HepG2 (cell line): ENCODE measurements at regions not wholly inside any gene's neighbourhood (a gene's known extent, or its start where the extent isn't known, plus 50 kb on each side); places are given as distances from the start of the nearest gene placed in this dataset.

ENCODE experiments used
- ATM ChIP-seq: fragments of 450-650 bp; IDR thresholded peaks from 2 replicates; pipeline ENCODE4 v1.7.1; 2017; ENCODE audit warnings: mild to moderate bottlenecking, borderline replicate concordance
- CEBPG ChIP-seq: IDR thresholded peaks from 2 replicates; pipeline ENCODE4 v1.6.1; 2016
- CENPT ChIP-seq: sonication (generic); formaldehyde crosslinking; IDR thresholded peaks from 2 replicates; pipeline ENCODE4 v1.8.0; 2022; ENCODE audit warnings: low read depth, mild to moderate bottlenecking, moderate library complexity, missing genetic modification reagents
- EHMT2 ChIP-seq: fragments of 200-600 bp; sonication (generic); IDR thresholded peaks from 2 replicates; pipeline ENCODE4 v1.7.0; 2017; ENCODE audit warnings: antibody characterized with exemption, low read depth, low read length, borderline replicate concordance
- FOXK2 ChIP-seq: fragments of 450-650 bp; IDR thresholded peaks from 2 replicates; pipeline ENCODE4 v1.6.1; 2016
- FOXO1 ChIP-seq: sonication (generic); formaldehyde crosslinking; IDR thresholded peaks from 2 replicates; pipeline ENCODE4 v1.4.0; 2020; ENCODE audit warnings: missing genetic modification reagents
- GLI4 ChIP-seq: sonication (generic); formaldehyde crosslinking; IDR thresholded peaks from 2 replicates; pipeline ENCODE4 v1.5.1; 2020; ENCODE audit warnings: missing genetic modification reagents, mild to moderate bottlenecking, moderate library complexity, borderline replicate concordance
- HNRNPH1 ChIP-seq: fragments of 200-400 bp; formaldehyde crosslinking; optimal IDR thresholded peaks from 2 replicates; pipeline ENCODE3; 2017; ENCODE audit warnings: mild to moderate bottlenecking, low read depth, low read length
- KLF9 ChIP-seq: IDR thresholded peaks from 2 replicates; pipeline ENCODE4 v1.6.1; 2016; ENCODE audit warnings: low read depth
- KMT2B ChIP-seq: IDR thresholded peaks from 2 replicates; pipeline ENCODE4 v1.6.1; 2016; ENCODE audit warnings: missing genetic modification reagents, missing compliant biosample characterization
- MED13 ChIP-seq: sonication (generic); formaldehyde crosslinking; IDR thresholded peaks from 2 replicates; pipeline ENCODE4 v1.5.0; 2020; ENCODE audit warnings: missing genetic modification reagents
- MIXL1 ChIP-seq: IDR thresholded peaks from 2 replicates; pipeline ENCODE4 v1.6.1; 2016
- MTF2 ChIP-seq: sonication (generic); formaldehyde crosslinking; IDR thresholded peaks from 2 replicates; pipeline ENCODE4 v1.5.0; 2020; ENCODE audit warnings: missing genetic modification reagents, borderline replicate concordance
- PAX8 ChIP-seq: sonication (generic); formaldehyde crosslinking; IDR thresholded peaks from 2 replicates; pipeline ENCODE4 v1.8.0; 2022; ENCODE audit warnings: mild to moderate bottlenecking, missing genetic modification reagents, borderline replicate concordance
- PLRG1 ChIP-seq: fragments of 450-650 bp; conservative IDR thresholded peaks from 2 replicates; pipeline ENCODE4 v1.6.1; 2016
- YEATS4 ChIP-seq: sonication (generic); formaldehyde crosslinking; IDR thresholded peaks from 2 replicates; pipeline ENCODE4 v1.4.0; 2020; ENCODE audit warnings: missing genetic modification reagents, borderline replicate concordance
- ZNF18 ChIP-seq: sonication (generic); formaldehyde crosslinking; IDR thresholded peaks from 2 replicates; pipeline ENCODE4 v1.8.0; 2022; ENCODE audit warnings: mild to moderate bottlenecking, missing genetic modification reagents; ENCODE audit not compliant: insufficient replicate concordance
- ZNF326 ChIP-seq: sonication (generic); formaldehyde crosslinking; IDR thresholded peaks from 2 replicates; pipeline ENCODE4 v1.4.0; 2020; ENCODE audit warnings: missing genetic modification reagents, borderline replicate concordance
- ZNF33A ChIP-seq: sonication (generic); formaldehyde crosslinking; IDR thresholded peaks from 2 replicates; pipeline ENCODE4 v1.5.1; 2020; ENCODE audit warnings: missing genetic modification reagents, mild to moderate bottlenecking, moderate library complexity, borderline replicate concordance
- ZNF558 ChIP-seq: sonication (generic); formaldehyde crosslinking; IDR thresholded peaks from 2 replicates; pipeline ENCODE4 v1.9.0; 2022; ENCODE audit warnings: mild to moderate bottlenecking, missing genetic modification reagents, borderline replicate concordance
- ZNF589 ChIP-seq: sonication (generic); formaldehyde crosslinking; conservative IDR thresholded peaks from 2 replicates; pipeline ENCODE4 v1.8.0; 2022; ENCODE audit warnings: mild to moderate bottlenecking, moderate library complexity, missing genetic modification reagents
- TF ChIP-seq, protein P1 (sequence below): sonication (generic); formaldehyde crosslinking; conservative IDR thresholded peaks from 2 replicates; pipeline ENCODE4 v1.4.0; 2020; ENCODE audit warnings: missing genetic modification reagents
- TF ChIP-seq, protein P2 (sequence below): IDR thresholded peaks from 2 replicates; pipeline ENCODE4 v1.6.1; 2012; ENCODE audit warnings: low read length, improper control_type of control experiment
- TF ChIP-seq, protein P3 (sequence below): sonication (generic); formaldehyde crosslinking; IDR thresholded peaks from 2 replicates; pipeline ENCODE4 v1.8.1; 2022; ENCODE audit warnings: mild to moderate bottlenecking, missing genetic modification reagents

DNA sequence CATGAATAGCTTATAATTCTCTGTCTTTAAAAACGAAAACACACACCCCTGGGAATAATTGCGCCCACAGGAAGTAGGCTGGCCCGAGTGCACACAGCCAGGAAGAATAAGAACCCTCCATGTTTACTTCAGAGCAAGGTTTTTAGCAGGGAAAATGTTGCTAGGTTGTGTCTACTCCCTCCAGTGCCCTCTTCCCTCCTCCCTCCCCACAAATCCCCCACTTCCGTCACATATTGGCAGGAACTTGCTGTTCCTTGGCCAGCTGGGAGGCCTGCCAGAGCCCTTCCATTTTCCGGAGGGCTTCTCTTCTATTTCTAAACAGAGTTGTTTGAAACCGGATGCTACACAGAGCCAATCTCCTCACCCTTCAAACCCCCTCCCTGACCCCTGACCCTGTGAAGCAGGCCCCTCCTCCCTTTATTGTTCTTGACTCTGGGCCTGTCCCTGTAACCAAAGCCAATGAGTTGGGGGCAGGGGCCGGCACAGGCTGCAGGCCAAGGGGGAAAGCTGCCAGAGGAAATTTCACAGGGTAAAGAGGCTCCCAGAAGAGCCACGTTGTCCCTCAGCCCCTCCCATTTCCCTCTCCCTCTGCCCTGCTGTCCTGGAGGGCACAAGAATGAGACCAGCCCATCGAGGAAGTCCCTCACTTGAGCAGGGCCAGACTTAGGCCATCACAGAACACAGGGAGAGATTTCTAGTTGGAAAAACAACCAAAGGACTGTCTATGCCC, 49.8 kb upstream of the LGALSL start (continued):
- TF ChIP-seq KLF9 (CRISPR knock-in tag) (no peak), YEATS4 (CRISPR knock-in tag) (0 out of 2 replicates have a peak, but pooled peaks have one; percentile 36), ZNF18 (CRISPR knock-in tag) (no peak), CEBPG (no peak), ZNF589 (CRISPR knock-in tag) (no peak), ZNF326 (CRISPR knock-in tag) (no peak), ZNF558 (CRISPR knock-in tag) (no peak), ATM (no peak), PLRG1 (no peak), PAX8 (CRISPR knock-in tag) (no peak), FOXO1 (CRISPR knock-in tag) (no peak), FOXK2 (no peak), GLI4 (CRISPR knock-in tag) (no peak), MED13 (CRISPR knock-in tag) (no peak), ZNF33A (CRISPR knock-in tag) (no peak), CENPT (CRISPR knock-in tag) (no peak), MIXL1 (no peak), HNRNPH1 (no peak), EHMT2 (0 out of 2 replicates have a peak, but pooled peaks have one; percentile 45), KMT2B (no peak), MTF2 (CRISPR knock-in tag) (no peak)
- TF ChIP-seq, protein P1, sequence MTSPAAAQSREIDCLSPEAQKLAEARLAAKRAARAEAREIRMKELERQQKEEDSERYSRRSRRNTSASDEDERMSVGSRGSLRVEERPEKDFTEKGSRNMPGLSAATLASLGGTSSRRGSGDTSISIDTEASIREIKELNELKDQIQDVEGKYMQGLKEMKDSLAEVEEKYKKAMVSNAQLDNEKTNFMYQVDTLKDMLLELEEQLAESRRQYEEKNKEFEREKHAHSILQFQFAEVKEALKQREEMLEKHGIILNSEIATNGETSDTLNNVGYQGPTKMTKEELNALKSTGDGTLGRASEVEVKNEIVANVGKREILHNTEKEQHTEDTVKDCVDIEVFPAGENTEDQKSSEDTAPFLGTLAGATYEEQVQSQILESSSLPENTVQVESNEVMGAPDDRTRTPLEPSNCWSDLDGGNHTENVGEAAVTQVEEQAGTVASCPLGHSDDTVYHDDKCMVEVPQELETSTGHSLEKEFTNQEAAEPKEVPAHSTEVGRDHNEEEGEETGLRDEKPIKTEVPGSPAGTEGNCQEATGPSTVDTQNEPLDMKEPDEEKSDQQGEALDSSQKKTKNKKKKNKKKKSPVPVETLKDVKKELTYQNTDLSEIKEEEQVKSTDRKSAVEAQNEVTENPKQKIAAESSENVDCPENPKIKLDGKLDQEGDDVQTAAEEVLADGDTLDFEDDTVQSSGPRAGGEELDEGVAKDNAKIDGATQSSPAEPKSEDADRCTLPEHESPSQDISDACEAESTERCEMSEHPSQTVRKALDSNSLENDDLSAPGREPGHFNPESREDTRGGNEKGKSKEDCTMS (CRISPR knock-in tag), result no peak
- TF ChIP-seq, protein P2, sequence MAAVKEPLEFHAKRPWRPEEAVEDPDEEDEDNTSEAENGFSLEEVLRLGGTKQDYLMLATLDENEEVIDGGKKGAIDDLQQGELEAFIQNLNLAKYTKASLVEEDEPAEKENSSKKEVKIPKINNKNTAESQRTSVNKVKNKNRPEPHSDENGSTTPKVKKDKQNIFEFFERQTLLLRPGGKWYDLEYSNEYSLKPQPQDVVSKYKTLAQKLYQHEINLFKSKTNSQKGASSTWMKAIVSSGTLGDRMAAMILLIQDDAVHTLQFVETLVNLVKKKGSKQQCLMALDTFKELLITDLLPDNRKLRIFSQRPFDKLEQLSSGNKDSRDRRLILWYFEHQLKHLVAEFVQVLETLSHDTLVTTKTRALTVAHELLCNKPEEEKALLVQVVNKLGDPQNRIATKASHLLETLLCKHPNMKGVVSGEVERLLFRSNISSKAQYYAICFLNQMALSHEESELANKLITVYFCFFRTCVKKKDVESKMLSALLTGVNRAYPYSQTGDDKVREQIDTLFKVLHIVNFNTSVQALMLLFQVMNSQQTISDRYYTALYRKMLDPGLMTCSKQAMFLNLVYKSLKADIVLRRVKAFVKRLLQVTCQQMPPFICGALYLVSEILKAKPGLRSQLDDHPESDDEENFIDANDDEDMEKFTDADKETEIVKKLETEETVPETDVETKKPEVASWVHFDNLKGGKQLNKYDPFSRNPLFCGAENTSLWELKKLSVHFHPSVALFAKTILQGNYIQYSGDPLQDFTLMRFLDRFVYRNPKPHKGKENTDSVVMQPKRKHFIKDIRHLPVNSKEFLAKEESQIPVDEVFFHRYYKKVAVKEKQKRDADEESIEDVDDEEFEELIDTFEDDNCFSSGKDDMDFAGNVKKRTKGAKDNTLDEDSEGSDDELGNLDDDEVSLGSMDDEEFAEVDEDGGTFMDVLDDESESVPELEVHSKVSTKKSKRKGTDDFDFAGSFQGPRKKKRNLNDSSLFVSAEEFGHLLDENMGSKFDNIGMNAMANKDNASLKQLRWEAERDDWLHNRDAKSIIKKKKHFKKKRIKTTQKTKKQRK, result no peak
- TF ChIP-seq, protein P3, sequence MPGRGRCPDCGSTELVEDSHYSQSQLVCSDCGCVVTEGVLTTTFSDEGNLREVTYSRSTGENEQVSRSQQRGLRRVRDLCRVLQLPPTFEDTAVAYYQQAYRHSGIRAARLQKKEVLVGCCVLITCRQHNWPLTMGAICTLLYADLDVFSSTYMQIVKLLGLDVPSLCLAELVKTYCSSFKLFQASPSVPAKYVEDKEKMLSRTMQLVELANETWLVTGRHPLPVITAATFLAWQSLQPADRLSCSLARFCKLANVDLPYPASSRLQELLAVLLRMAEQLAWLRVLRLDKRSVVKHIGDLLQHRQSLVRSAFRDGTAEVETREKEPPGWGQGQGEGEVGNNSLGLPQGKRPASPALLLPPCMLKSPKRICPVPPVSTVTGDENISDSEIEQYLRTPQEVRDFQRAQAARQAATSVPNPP, result no peak
